GOT3 (cell line): ENCODE measurements at regions not wholly inside any gene's neighbourhood (a gene's known extent, or its start where the extent isn't known, plus 50 kb on each side); places are given as distances from the start of the nearest gene placed in this dataset.

Experiments
- DNase-seq: peaks from one replicate; lab custom pipeline; 2025; ENCODE audit warnings: mixed read lengths; lab: John Stamatoyannopoulos, UW

DNA sequence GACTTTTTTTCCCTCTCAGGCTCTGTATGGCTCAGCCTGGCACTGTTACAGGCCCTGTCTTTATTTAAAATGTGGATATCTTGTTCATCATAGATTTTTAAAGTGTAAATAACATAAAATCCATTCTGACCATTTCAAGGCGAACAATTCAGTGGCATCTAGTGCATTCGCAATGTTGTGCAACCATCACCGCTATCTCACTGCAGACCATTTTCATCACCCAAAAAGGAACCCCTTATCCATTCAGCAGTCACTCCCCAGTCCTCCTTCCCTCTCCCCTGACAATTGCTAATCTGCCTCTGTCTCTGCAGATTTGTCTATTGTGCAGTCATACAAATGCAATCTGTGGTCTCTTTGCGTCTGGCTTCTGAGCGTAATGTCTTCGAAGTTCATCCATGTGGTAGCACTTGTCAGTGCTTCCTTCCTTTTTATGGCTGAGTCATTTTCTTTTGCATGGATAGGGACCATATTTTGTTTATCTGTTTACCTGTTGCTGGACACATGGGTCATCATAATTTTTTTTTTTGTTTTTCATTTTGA lies 148.8 kb upstream of the LHX5 start:
- DNase-seq: no peak

DNA sequence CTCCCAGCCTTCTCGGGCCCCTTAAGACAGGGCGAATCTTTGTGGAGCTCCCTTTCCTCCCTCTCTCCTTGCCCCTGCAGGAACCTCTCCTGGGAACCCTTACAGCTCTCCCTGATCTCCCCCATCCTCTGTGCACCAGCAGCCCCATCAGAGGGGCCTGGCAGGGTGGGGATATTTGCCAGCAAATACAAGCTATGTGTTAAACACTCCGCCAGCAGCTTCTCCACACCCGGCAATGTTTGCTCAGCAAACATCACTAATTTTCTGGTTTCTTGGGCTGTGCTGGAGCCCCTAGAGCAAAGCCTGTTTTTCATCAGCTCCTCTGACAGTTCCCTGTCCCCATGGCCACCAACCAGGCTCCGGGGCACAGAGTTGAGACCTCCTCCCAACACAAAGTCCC lies 147.5 kb upstream of the LHX5 start:
- DNase-seq: no peak

DNA sequence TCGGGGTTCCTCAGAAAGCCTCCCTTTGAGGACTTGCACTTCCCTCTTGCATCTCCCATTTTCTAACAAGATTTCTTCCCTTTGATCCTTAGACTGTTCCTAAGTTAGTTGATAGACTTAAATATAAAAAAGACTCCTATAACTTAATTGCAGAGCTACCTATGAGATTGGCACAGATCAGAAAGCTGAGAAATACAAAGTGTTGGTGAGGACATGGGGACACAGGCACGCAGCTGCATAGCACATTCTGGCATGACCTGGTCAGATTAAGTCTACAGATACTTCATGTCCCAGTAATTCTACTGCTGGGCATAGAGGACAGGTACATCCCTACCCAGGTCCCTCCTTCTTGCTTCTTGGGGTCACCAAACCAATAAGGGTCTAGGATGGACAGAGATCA lies 141.7 kb upstream of the LHX5 start:
- DNase-seq: no peak

DNA sequence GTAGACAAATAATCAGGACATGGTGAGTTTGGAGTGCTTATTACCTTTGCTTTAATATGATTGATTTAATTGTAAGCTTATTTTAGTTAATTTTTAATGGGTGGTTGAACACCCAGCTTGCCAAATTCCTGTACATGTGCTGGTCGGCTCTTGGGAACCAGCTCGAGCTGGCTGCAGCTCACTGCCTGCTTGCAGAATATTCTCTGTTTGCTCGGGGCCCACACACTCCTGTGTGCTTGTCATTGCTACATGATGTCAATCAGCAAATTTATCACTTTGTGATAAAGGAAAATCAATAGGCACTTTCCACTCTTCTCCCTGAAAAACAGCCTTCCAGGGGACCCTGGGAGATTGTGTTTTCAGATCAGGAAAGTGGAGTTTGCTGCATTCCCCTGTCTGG lies 141.1 kb upstream of the LHX5 start:
- DNase-seq: no peak

DNA sequence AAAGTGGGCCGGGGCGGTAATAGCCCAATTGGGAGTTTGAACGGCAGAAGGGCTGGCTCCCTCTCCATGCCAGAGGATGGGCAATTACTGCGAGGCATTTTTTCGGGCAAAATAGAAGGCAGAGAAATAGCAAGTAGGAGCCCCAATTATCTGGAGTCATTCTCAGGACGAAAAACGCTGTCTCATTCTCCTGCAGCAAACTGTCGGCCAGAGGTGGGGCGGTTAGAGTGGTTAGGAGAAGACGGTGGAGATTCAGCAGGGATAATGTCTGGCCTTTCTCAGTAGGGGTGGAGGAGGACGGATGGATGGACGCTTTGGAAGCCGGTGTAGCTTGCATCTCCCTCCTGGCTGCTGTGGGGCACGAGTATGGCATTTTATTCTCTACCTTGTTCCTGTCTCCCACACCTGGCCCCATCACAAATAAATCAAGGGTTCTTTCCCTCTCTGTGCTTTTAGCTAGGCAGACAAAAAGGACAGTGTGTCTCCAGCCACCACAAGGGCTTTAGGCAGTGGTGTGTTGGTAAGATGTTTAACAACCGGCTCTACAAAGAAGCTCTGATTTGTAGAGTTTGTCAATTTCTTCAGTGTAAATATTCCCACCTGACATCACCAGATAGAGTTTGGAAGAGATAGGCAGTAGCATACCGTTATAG lies 140.5 kb upstream of the LHX5 start:
- no peak for DNase-seq

DNA sequence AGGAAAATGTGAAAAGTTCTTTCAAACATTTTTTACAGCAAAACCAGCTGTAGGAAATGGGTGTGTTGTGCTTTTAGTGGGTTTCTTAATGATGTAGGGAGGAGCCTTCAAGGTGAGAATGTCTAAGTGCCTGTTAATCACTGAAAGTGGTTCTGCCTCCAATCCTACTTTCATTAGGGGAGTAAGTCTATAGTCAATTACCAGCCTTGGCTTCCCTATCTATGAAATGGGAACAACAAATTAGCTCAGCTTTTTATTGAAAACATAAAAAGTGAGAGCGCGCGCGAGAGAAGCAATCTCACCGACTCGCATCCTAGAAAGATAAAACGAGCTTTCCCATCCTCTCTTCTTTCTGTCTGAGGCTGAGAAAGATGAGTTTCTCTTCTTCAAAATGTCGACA lies 140.0 kb upstream of the LHX5 start:
- no peak for DNase-seq

DNA sequence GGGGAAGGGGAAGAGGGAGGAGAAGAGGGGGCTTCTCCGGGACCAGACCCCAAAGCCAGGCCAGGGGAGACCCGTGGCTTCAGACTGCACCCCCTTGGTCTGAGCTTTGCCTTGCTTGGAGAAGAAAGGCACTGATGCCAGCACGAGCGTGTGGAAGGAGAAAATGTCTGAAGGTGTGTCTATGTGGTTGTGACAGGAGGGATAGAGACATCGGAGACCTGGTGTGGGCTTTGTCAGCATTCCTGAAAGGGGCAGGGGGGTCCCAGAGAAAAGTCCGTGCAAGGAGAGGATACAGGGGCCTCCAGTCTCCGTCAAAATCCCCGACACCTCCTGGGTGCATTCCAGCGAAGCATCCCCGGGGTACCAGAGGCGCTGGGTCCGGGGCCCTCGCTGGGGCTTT lies 139.0 kb upstream of the LHX5 start:
- no peak for DNase-seq

DNA sequence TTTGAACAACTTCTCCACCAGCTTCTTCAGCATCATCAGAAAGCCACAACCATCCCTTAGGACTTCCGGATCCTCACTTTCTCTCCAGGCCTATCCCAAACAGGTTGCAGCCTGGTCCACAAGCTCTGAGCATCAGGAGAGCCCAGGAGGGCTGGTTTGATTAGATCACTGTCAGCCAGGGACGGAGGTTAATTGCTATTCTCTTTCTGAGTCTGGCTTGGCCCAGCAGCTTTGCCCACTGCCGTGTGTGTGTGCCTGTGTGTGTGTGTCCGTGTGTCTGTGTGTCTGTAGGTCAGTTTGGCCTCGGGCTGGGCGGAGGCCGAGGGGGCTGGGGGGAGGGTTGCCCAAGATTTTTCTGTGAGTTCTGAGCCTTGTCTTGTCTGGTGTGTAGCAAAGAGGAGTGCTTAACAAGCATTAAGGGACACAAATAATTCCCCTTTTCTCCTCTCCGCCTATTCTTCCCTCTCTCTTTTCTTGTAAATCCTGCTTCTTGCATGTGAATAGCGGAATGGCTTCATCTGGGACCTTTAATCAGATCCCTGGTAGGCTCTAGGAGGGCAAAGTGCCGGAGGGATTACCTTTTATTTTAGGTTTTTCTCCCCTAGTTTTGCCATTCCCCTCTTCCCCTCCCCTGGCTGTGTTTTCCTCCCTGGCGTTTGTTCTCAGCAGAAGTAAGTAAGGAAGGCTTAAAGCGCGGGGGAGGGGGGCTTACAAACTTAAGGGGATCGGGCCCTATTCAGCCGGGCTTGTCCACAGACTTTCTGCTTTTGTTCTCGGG lies 138.2 kb upstream of the LHX5 start:
- DNase-seq: no peak

DNA sequence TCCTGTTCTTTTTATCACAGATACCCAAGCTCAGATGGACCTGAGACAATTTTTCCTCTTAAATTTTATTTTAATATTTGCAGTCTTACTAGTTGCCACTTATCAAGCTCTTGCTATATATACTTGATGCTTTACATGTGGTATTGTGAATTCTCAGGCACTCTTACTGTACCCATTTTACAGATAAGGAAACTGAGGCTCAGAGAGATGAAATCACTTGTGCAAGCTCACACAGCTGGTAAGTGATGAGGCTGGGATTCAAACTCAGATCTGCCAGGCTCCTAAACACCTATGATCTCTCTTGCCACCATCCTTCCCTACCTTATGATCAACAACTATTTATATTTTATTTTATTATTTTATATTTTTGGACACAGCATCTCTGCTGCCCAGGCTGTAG lies 133.0 kb upstream of the LHX5 start:
- no peak for DNase-seq

DNA sequence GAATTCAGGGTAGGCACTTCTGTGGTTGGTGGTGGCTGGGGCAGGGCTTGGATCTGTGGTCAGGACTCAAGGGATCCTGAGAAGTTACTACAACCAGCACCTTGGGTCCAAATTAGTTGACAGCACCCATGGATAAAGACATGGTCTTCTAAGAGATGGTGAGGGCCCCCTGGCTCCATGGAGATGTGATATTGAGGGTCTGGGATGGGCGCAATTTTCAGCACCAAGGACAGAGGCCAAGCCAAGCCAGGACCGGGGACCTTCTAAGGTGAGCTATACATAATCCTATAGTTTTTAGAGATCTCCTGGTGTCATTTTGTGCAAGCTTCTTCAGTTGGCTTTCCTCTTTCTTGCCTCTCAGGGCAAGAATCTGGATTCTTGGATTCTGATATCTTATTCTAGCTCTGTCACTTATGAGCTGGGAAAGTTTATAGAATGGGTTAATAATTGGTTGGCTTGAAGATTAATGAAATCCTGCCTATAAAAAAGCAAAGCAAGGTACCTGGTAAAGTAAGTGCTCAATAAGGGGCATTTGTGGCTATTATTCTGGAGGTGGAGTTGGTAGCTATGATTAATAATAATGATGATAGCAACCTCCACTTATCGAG lies 130.1 kb upstream of the LHX5 start:
- DNase-seq: no peak

DNA sequence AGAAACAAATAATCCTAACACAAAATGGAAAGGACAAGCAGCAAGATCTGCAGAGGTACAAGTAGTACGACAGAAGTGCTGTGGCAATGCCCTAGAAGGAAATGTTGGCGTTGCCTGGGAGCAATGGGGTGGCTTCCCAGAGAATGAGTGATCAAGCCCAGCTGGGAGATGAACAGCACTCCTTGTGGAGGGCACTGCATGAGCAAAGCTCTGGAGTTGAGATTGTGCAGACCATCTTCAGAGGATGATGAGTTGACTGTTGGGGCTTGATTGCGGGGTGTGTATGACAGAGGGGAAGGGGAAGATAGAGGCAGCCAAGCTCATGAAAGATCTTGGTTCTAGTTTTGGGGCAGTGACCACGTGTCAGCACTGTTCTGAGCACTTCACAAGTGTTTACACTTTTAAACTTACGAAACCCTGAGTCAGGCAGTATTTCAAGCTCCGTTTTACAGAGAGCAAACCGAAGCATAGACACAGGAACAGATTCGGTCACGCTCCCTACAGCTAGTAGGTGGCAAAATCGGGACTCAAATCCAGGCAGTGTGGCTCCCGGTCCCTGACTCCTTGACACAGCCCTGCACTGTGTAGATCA lies 127.2 kb upstream of the LHX5 start:
- no peak for DNase-seq

DNA sequence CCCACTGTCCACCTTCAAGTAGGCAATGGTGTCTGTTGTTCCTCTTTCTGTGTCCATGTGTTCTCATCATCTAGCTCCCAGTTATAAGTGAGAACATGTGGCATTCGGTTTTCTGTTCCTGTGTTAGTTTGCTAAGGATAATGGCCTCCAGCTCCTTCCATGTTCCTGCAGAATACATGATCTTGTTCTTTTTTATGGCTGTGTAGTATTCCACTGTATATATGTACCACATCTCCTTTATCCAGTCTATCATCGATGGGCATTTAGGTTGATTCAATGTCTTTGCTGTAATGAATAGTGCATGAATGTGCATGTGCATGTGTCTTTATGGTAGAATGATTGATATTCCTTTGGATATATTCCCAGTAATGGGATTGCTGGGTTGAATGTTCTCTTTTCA lies 123.3 kb upstream of the LHX5 start:
- DNase-seq: no peak

DNA sequence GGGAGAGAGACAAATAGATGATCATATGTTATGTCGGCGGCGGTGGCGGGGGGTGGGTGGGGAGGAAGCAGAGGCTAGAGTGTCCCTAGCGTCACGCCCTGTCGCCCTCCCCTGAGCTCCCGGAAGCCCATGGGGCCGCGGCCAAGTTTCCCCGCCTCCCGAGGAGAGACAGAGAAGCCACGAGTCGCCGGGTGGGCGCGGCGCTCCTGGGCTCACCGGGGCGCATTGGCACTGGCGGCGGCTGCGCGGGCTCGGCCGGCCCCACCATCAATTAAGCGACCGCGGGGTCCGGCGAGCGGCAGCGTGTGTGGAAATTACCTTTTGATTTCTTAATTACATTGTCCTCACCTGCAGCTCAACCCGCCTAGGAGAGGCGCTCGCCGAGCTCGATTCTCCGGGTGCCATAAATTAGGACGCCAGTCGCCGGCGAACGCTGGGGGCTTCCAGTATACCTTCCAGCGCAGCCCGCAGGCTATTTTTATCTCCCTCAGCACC lies 119.9 kb upstream of the LHX5 start:
- DNase-seq: no peak

DNA sequence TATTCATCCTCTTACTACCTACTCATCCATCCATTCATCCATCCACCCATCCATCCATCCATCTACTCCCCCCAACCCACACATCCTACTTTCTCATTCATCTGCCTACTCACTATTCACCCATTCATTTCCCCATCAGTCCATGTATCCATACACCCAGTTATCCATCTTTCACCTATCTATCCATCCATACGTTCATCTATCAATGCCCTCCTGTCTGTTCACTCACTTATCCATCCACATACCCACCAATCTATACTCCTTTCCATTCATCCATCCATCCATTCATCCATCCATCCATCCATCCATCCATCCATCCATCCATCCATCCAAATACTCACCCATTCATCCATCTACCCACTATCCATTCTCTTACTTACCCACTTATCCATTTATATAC lies 117.8 kb upstream of the LHX5 start:
- DNase-seq: no peak

DNA sequence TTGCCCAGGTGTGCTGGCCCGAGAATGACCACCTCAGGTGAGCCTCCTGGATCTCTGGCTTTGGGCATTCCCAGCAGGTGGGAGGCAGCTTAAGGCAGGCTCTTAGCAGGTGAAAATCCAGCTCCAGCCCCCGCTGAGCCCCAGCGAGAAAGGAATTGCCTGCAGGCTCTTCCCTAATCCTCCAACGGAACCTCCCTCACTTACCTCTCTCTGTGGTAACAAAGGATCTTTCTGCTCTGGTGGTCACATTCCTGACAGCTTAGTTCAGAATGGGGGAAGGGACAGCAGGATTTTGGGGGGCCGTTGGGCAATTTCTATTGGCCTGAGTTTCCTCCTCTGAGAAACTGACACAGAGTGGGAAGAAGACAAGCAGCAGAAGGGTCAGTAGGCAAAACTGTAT lies 116.0 kb upstream of the LHX5 start:
- DNase-seq: no peak

DNA sequence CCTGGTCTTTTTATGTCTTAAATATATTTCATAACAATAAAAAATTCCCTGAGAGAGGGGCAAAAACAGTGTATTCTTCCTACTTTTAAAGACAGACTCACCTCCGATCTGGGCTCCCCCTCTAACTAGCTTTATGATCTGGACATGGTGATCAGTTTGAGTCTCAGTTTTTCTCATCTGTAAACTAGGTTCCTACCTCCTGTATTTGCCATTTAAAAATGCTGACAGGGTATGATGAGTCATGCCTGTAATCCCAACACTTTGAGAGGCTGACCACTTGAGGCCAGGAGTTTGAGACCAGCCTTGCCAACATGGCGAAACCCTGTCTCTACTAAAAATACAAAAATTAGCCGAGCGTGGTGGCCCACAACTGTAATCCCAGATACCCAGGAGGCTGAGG lies 114.8 kb upstream of the LHX5 start:
- DNase-seq: no peak

DNA sequence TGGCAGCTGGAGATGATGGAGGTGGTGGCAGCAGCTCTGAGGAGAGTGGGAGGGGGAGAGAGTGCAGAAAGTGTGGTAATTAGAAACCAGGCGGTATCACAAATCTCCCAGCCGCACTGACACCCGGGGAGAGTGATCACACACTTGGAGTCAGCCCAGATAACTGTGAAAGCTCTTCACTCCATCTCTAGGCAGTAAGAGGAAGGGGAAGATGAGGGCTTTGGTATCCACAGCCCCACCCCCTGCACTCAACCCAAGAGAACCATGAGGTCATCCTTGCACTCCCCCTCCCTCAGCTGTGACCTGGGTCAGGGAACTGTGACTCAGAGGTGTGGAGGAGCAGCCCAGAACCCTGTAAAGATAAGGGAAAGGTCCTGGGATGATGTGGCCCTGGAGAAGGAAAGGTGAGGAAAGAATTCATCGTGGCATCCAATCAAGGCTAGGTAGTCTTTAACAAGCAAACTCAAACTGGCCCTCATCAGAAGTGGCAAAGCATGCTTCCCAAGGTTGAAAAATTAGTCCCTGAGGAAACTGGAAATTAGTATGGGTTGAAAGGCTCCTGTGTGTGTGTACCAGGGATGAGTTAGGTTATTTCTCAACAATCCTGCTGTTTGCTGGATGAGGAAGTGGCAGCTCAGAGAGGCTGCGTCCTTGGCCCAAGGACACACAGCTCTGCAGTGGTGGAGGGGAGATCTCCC lies 111.0 kb upstream of the LHX5 start:
- no peak for DNase-seq

DNA sequence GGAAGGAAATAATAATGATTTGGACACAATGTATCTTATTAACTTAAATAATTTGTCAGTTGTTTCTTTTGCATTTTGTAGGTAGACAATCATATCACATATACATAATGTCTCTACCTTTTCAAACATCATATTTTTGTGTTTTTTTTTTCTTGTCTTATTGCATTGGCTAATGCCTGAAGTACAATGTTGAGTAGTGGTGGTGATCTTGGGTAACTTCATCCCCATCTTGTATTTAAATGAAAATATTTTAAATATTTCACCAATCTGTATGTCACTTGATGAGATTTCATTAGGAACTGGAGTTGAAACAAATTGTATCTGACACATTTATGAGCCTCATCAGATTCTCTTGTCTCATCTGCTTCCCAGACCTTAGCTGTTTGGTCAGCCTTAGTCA lies 109.7 kb upstream of the LHX5 start:
- DNase-seq: no peak

DNA sequence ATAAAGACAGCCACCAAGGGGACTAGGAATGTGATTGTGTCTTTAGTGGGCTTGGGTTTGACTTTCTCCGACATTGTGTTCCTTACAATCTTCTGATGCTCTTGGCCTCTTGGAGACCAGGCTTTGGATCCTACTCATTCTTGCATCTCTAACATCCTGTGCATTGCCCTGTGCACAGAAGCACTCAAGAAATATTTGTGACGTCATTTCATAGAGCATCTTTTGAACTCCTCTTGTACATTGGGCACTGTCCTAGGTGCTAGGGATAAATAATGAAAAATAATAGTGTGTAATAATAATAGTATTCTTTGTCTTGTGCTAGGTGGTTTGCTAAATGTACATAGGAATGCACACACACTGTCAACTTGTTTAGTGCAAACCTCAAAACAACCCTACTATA lies 108.8 kb upstream of the LHX5 start:
- no peak for DNase-seq

DNA sequence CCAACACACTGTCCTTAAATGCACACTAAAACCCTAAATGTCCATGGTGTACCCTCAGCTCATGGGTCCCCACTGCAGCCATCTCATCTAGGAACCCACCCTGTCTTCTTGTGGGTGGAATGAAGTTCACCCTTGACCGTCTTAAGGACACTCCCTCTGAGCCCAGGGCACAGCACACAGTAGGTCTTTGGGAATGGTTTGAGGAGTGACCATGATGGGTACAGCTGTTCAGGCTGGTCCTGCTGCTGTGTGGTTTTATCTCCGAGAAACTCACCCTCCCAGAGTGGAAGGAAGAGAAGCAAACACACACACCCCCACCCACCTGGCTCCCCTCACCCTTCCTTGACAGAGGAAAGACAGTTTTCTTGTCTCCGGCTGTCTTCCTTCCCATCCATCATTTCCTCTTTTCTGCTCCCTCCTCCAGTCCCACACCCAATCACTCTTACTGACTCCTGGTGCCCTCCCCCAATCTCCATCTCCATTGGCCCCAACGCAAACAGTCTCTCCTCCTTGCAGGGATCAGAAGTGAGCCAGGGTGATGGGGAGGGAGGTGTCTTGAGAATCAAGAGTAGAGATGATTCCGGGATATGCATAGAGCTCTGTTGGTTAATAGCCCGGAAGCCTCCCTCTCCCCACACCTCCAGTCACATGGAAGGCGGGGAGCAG lies 105.9 kb upstream of the LHX5 start:
- no peak for DNase-seq

DNA sequence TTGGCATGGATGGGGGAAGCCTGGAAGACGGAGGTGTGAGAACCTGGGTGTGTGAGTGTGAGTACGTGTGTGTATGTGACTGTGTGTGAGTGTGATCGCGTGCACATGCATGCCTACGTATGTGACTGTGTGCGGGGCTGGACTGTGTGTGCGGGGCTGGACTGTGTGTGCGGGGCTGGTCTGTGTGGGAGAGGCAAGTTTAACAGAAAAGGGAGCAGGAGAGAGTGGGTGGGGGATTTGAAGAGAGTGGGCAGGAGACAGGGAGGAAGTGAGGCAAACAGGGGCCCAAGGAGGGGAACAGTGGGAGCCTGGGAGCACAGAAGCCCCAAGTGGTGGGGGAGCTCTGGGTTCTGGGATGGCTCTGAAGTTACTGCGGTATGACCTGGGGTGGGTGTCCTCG lies 103.7 kb upstream of the LHX5 start:
- no peak for DNase-seq

DNA sequence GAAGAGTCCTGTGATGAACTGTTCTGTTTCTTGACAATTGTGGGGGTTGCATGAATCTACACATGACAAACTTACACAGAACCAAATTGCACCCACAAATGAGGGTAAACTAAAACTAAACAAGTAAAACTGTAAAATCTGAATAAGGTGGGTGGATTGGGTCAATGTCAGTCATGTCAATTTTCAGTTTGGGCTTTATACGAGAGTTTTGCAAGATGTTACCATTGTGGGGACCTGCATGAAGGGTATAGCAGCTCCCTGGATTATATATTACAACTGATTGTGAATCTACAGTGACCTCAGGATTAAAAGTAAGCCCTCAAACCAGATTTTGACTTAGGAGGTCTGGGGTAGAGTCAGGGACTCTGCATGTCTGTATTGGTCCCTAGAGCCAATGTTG lies 101.5 kb upstream of the LHX5 start:
- no peak for DNase-seq
